Activated CD4-positive, CD25-positive, alpha-beta regulatory T cell treated with anti-CD3 and anti-CD28 coated beads, Interleukin-2, amount 50 U/mL, for 16 hours (primary cell): ENCODE measurements at regions not wholly inside any gene's neighbourhood (a gene's known extent, or its start where the extent isn't known, plus 50 kb on each side); places are given as distances from the start of the nearest gene placed in this dataset.

ENCODE experiments used
- DNase-seq: peaks from one replicate; pipeline ENCODE4 v3.0.0-alpha.2; 2020; ENCODE audit warnings: low read depth, low spot score

DNA sequence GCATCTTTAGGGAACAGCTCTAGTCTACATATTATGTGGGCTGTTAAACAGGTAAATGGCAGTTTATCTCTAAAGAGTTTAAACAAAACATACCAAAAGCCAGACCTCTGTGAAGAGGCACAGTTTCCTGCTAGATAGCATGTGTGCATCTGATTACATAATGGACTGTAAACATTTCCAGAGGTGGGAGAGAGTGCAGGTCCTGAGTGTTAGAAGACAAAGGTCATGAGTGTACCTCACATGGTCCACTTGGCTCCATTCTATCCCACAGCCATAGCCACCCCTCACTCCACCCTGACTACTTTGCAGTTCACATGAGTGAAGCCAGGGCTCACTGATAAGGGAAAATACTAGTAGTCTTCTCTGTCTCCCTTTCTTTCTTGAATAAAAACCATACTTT, 233.4 kb downstream of the MTX2 start:
- DNase-seq, result no peak

DNA sequence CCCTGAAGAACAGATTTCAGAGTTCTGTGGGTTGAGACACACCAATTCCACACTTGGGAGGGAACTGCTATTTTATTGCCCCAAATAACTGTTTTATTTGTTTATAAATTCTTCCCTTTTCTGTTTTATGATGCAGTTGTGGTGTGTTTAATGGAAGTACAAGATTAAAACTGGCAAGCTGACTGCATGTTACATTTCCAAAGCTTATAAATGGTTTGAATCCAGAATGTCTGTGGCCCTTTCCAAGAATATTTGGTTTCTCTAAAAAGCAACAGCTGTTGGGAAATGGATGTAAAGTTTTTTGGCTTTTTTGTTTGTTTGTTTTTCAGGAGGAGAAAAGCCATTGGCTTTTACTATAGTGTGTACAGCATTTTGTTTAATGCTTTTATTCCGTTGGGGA, 234.5 kb downstream of the MTX2 start:
- no peak for DNase-seq

DNA sequence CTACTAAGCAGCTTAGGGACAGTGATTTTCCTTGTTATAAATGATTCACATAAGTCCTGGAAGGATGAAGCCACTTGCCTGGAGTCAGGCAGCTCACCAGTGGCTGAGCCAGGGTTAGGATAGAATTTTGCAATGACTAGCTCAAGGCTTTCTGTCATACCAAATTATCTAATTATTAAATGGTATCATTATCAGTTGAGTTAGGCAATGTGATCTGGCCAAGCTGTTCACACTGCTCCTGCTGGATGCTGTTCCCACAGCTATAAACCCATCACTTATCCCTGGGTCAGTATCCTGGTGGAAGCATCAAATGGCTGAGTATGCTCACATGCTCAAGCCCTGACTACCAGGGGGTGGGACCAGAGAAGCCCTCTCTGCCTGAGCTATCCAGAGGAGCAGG, 235.2 kb downstream of the MTX2 start:
- DNase-seq, result no peak

DNA sequence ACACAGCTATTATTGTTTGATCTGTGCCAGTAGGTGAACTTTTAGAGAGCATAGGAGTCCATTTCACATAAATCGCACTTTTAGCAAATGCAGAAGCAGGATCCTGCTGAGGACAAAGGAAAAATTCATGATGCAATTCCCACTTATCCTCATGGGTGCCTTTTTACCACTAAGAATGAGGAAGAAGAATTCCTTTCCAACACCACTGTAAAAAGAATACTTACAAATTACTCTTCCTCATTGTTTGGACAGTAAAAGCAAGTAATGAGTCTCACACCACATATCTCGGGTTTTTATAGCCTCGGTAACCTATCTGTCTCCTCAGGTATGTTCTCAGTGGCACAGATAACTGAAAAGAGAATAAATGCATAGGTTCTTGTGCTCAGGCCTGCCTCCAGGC, 238.5 kb downstream of the MTX2 start:
- no peak for DNase-seq

DNA sequence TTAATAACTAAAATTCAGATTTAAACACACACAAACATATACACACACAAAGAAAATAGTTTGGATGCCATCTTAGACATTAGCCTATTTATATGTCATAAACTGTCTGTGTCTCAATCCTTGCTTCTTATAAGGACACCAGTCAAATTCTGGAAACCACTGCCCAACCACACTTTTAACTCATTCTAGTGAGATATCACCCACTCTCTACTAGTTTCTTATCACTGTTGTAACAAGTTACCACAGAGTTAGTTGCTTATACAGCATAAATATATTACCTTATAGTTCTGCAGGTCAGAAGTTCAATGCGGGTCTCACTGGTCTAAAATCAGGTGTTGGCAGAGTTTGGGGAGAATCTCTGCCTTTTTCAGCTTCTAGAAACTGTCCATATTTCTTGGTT, 239.1 kb downstream of the MTX2 start:
- DNase-seq, result no peak

DNA sequence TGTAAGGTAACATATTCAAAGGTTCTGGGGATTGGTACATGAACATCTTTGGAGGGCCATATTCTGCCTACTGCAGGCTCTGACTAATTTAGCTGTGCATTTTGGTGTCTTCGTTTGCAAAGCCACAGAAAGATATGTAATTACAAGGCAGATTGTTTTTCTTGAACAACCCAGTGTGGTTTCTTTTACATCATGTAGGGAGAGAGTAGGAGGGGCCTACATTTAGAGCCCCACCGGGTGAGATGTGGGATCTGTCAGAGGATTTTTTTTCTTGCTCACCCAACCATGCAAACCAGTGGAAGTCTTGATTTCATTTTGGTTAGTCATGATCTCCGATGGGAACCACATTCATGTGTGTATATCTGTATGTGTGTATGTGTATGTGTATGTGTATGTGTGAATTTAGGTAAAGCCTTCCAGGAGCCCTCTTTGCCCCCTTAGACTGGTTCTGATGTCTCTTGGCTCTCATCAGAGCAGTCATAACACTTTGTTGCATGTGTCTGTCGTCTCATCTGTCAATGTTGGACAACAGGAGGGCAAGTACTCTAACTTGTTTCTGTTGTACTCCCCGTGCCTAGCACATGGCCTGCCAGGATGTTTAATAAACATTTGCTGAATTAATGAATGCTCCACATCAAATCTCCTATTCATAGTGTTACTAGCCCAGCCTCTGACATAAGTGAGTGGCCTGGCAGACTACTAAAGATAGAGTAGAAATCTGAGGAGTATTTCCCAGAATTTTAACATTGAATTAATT, 239.9 kb downstream of the MTX2 start:
- DNase-seq, result no peak

DNA sequence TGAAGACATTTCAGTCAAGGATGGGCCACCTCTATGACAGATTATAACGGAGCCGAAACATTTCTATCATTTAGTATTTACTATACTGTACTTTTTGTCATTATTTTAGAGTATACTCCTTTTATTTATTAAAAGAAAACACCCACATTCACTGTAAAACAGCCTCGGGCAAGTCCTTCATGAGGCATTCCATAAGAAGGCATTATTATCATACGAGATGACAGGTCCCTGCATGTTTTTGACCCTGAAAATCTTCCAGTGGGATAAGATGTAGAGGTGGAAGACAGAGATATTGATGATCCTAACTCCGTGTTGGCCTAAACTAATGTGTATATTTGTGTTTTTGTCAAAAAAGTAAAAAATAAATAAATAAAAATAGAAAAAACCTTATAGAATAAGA, 245.0 kb downstream of the MTX2 start:
- no peak for DNase-seq

DNA sequence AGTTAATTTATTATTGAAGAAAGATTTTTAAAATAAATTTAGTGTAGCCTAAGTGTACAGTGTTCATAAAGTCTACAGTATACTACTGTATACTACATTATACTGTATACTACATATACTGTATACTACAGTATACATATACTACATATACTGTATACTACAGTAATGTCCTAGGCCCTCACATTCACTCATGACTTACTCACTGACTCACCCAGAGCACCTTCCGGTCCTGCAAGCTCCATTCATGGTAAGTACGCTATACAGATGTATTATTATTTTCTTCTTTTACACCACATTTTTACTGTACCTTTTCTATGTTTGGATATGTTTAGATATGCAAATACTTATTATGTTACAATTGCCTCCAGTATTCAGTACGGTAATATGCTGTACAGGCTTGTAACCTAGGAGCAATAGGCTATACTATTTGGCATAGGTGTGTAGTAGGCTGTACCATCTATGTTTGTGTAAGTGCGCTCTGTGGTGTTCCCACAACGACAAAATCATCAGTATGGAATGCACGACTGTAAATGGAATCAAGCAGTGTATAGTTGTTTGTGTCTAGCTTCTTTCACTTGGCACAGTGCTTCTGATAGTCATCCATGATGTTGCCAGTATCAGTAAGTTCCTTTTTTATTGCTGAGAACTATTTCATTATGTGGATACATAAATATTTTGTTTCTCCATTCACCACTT, 245.7 kb downstream of the MTX2 start:
- DNase-seq, result no peak

DNA sequence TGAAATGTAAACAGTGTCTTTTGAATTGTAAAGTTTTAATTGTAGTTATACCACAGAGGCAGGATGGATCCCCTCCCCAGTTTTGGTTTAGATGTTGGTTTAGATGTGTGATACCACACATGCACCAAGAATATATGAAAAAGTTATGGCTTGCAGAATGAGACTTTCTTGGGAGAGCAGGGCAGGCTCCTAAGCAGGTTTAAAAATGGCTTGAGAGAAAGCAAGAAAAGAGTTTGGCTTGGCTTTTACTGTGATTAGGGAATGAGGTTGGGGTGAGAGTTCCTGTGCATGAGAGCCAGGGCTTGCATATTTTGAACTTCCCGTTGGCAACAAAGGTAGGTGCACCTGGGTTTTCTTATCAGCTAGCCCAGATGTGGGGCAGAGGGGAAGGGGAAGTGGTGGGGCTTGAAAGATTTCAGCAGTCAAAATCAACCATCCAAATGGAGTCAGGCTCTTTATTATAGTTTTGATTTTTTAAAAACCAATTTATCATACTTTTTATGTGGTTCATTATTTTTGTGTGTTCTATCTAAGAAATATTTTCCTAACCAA, 246.9 kb downstream of the MTX2 start:
- no peak for DNase-seq

DNA sequence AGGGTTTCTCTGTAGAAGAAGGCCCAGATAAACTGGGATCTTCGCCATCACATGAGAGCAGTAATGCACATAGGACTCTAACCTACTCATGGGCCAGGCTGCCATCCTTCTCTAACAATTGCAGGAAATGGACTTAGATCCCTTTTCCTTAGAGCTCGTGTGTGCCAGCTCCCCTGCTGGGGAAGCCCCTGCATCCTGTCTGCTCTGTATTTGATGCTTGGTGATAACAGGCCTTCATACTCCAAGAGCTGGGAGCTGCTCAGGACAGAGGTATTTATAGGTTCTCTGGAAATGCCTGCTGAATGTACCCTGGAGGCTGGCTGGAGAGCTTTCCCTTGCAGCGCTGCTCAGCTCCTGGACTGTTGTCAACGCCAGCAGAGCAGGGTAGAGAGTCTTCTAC, 249.6 kb downstream of the MTX2 start:
- DNase-seq, result no peak

DNA sequence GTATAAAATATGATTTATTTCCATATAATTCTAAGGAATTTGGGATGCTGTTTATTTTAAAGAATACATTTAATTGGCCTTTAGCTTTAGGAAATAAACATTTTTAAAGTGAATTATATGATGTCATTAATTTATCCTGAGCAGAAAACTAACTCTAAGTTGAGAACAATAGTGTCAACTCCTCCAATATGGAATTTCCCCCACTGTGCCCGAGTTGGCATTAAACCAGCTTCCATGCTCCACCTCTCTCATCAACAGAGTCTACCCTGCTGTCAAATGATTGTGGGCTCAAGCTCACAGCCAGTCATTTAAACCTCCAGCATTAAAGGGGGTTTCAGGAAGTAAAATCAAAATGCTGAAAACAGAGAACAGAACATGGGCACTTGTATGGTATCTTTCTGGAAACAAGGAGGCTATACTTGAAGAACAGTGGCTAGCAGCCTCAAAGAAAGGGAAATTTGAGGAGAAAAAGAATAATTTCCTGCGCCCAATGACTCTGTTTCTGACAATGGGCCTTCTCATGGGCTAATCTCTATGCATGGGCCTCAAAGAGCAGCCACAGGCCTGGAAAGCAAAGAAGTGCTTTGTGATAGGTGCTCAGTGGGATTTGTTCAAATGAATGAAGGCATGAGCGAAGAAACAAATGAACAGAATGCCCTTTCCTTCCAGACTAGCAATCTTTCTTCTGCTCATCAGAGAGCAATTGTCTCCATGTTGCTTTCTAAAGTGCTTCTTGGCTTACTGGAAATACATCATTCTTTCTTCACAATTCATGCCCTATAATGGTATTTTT, 252.8 kb downstream of the MTX2 start:
- no peak for DNase-seq

DNA sequence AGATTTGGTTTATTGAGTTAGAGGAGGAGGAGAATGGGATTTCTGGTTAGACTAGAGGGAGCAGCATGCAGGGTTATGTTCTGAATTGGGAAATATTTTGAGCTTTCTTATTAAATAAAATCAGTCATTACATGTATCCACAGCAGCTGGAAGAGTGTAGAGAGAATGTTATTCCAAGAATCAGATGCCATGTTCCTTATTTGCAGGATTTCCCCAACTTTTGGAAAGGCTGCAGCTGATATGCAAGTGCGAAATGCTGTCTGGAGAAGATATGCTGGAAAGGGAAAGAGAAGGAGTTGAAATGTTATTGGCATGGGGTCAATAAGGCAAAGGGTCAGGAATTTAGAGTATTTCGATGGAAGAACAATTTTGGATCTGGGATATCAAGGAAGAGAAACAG, 255.8 kb downstream of the MTX2 start:
- DNase-seq, result no peak

DNA sequence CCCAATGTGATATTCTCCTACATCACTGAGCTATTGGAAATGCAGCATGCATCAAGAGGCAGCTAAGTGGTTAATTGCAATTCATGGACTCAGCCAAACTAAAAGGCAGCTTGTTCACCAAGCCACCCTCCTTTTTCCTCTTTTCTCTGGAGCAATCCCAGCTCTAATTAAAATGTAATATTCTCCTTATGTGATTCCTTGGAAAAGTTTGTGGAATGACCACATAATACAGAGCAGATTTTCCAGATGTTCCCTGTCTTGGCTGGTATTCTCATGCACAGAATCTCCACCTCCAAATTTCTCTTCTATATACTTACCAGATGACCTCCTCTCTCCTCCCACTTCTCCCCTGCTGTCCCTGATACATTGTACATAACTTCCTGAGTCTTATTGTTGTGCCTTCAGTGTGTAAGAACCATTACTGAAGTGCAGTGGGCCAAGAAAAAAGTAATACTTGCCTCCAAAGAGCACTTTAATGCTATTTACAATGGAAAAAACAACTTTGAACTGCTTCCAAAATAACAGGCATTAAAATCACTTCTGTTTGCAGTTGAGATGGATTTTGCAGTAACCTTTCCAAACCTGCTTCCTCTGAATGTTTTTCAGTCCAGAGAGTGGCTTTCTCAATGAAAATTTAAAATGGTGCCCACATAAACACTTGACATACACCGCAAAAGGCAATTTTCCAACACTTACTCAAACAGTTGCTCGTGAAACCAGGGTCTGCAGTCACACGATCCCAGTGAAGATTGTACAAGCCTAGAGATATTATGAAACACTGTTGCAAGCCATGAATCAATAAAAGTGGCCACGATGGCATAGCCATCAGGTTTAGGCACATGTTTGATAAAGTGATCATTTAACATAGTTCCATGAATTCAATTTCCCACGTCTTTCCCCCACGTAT, 258.0 kb downstream of the MTX2 start:
- no peak for DNase-seq

DNA sequence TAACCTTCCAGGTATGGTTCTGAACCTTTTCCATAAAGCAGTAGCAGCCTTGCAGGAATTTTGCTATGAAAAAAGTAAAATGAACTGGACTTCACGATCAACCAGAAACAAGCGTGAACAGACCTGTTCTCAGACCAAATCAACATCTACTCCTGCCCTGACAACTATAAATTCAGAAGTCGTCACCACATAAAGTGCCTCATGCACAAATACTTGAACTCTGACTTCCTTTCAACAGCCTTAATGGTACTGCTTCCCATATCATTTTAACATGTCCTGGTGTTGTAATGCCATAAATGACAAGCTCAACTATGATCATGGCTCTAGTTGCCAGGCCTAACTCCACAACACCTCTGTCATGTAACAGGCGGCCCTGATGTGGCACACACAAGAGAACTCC, 262.4 kb downstream of the MTX2 start:
- no peak for DNase-seq

DNA sequence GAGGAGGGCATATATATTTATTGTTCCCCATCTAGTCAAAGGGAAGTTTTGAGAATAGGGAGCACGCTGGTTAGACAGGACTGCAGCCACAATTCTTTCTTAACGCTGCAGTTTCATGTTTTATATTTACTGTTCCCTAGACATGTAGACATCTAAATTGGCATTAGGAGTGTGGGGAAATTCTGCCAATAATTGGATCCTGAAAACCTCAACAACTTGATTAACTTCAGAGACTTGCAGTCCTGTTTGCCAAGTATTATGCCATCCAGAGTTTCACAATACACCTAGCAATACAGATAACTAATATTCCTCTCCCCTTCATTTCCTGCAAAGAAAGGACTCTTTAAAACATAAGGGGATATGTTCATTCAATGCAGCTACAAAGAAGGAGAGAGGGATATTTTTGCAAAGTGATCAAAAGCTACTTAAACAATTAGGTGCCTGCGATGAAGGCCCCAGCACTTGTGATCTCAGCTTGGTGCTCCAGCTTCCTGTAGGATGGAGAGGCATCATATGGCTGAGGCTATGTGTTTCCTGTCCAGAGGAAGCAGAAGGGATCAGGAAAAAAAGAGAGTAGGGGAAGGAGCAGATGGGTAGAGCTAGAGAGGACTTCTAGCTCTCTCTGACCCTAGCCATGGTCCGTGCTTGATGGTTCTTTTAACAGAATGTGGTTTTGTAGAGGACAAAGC, 264.4 kb downstream of the MTX2 start:
- no peak for DNase-seq

DNA sequence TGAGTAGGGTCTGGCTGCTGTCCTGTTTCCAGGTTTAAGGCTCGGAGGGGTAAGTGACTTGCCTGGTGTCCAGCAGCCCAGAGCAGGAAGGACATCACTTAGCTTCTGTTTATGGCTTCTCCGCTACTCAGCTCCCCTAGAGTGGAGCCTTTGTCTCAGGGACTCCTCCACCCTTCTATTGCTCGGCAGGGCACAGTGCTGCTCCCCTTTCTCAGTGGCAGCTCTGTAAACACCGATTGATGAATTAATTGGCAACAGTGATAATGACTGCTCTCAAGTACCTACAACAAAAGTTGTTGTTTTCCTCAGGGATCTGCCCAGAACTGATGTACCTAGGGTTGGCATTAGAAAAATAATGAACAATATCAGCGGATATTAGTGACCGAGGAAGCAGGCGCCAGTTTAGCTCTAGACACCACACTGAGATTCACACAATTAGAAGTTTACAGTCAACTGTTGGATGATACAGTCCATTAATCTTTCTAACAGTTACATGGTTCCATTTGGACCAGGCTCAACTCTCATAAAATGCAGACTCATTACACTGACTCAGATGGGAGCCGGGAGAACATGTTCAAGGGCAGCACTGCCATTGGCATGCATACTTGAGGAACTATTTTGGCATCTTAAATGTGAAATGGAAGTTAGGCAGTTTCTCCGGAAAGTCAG, 265.7 kb downstream of the MTX2 start:
- DNase-seq, result no peak

DNA sequence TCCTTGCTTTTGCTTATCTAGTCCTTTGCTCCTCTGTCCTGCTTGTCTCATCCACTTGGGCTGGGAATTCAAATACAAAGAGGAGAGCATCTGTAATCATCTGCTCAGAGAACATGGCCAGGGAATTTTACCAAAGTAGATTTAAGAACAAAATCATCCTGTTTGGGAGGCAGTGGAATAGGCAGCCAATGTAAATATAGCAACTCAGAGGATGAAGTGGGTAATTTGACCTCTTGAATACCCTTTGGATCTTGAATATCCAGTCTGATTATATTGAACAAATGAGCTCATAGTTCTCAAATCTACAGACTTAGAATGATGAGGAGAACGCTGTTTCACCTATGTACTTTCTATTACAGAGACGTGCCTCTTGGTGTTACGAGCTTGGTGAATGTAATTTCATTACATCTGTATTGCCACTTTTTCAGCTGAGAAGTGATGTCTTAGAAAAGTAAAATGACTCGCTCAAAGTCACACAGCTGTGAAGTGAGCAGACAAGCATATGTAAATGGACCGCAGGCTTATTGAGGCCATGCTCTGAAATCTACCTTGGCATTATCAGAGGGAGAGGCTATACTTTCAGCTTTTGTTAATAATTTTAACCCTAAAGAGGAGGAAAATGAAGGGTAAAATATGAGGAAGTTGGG, 266.3 kb downstream of the MTX2 start:
- no peak for DNase-seq

DNA sequence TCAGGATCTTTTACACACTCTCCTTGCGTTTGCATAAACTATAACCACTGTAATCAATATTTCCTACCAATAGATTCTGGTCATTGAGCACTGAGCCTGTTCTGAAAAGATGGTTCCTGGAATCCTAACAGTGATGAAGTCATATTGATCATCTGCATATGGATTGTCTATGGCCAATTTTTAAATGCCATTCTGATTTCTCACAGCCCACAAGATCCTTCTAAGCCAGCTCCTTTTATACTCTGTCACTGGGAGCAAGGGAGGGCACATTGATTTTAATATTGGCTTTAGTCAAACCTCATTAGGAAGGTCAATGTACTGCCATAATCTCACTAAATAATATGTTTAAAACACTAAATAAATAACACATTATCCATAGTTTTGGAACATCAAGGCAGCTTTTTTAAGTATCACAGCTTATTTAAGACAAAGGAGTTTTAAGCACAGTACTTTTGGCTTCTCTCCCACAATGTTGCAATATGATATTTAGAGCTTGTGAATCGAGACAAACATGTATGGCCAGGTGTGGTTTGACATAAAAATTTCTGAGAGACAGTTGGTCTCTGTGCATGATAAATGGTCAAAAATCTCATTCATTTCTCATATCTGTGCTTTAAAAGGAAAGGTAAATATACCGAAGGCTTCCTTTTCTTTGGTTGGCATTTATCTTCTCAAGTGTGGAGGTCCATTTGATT, 267.3 kb downstream of the MTX2 start:
- no peak for DNase-seq

DNA sequence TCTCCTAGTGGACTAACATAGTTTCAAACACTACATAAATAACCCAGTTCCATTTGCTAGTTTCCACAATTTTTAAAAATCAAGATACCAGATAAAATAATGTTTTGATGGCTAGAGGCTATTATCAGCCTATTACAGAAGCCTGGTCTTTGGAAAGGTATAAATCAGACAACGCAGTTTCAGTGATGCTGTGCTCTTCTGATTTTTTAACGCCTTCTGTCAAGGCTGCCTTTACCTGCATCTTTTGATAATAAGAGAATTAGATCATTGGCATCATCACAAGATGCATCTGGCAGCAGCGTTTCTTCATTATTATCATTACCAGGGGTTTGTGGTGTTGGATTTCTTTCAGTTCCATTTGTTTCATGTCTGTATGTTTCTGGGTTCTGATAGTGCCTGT, 268.7 kb downstream of the MTX2 start:
- no peak for DNase-seq
